NCI-H2107 treated with DMSO at 0.1 percent for 48 hours (cell line): ENCODE measurements at regions not wholly inside any gene's neighbourhood (a gene's known extent, or its start where the extent isn't known, plus 50 kb on each side); places are given as distances from the start of the nearest gene placed in this dataset.

Experiments
- DNase-seq: peaks from one replicate; lab custom pipeline; 2025; ENCODE audit not compliant: unreplicated experiment; lab: John Stamatoyannopoulos, UW

DNA sequence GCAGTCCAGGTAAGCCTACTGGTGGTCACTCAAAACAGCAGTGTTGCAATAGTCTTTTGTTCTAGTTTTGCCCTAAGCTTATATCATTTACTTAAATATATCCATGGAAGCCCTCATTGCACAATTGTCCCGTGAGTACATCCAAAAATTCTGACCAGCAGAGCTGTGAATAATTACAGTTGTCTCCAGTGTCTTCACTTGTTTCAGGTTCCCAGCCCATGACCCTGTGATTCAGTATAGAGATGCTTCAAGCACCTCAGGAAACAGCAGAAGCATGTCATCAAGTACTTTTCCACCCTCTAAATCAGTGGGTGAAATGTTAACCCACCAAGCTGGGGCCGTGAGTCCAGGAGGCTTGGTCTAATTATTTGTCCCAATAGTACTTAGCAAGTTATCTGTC is 214.9 kb upstream of the RPS6KA3 start:
- no peak for DNase-seq

- no peak for DNase-seq
These were observed 213.2 kb upstream of the RPS6KA3 start for GRCh38 chrX:20479896-20480295.

GRCh38 chrX:20479048-20479447 is 212.3 kb upstream of the RPS6KA3 start:
- DNase-seq = no peak

DNA sequence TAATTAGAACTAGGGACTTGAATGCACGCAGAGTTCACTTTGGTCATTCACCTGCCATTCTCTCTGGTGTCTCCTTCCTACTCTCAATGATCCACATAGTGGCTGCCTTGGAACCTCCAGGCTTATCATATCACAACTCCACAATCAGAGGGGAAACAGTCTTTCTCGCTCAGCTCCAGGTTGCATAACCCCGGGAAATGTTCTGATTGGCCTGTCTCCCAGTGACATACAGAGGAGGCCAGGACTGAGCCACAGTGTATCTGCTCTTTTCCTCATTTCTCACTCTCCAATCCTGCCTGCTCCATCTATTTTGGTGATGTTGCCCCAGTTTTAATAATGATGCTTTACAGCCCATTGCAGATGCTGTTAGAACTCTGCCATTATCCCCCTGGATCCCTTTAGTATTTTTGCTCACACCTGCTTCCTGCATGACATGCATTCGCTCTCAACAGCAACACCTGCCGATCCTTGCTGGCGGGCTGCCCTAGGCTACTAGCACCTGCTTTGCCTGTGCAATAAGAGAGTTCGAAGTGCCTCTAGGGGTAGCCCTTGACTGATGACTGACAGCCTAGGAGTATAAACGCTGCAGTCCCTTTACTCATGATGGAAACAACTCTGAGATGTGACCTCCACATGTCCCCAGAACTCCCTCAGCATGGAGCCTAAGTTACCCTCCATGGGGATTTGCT is 211.3 kb upstream of the RPS6KA3 start:
- DNase-seq = peak; percentile 99

- DNase-seq = no peak
These were observed 210.5 kb upstream of the RPS6KA3 start for GRCh38 chrX:20477219-20477618.

DNA sequence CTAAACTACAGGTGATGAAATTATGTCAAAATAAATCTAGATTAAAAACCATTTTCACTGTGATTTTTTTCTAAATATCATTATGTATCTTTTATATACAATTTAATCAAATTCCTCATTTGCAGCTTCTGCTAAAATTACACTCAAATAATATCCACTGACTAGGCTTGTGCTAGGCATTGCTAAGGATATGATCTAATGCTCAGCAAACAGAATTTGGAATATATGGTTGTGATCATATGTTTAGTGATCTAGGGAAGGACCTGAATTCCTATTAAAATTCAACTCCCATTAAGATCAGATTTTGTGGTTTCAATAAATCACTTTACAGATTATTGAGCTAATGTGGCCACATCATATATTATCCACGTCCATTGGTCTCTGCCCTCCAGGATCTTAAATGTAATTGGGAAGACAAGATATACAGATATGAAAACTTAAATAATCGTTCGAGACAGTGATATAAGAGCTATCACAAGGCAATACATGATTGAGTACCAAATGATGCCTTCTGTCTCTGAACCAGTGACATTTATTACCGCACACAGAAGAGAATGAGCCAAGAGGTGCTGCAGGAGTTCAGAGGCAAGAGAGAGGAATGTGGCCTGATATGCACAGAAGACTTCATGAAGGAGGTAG is 206.0 kb upstream of the RPS6KA3 start:
- no peak for DNase-seq

- no peak for DNase-seq
These were observed 205.4 kb upstream of the RPS6KA3 start for GRCh38 chrX:20472148-20472547.

GRCh38 chrX:20471483-20471882 is 204.8 kb upstream of the RPS6KA3 start:
- no peak for DNase-seq

GRCh38 chrX:20463296-20464075 is 196.8 kb upstream of the RPS6KA3 start:
- no peak for DNase-seq

DNA sequence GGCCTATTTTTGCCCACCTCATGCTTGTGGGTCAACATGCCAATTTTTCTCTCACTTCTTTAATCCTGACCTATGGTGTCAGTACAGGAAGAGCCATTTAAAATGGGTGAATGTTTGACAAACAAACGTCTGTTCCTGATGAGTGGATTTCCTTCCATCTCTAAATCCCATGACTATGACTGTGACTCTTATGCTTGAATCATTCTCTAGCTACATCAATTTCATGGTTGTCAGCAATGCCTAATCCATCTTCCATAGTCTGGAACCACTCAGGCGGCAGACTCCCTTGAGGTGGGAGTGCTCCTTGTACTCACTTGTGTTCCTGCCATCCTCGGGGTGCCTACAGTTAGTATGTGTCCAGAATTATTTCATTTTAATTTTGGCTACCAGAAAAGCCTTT is 194.9 kb upstream of the RPS6KA3 start:
- DNase-seq = no peak

DNA sequence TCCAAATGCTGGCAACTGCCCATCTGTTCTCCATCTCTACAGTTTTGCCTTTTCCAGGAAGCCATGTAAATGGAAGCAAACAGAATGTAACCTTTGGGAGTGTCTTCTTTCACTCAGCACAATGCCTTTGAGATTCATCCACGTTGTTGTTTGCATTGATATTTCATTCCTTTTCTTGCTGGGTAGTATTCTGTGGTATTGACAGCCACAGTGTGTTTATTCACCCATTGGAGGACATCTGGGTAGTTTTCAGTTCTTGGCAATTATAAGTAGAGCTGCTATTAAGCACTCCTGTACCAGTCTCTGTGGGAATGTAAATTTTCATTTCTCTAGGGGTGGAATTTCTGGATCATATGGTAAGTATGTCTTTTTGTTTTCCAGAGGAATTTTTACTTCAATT is 194.3 kb upstream of the RPS6KA3 start:
- DNase-seq = peak; percentile 5

DNA sequence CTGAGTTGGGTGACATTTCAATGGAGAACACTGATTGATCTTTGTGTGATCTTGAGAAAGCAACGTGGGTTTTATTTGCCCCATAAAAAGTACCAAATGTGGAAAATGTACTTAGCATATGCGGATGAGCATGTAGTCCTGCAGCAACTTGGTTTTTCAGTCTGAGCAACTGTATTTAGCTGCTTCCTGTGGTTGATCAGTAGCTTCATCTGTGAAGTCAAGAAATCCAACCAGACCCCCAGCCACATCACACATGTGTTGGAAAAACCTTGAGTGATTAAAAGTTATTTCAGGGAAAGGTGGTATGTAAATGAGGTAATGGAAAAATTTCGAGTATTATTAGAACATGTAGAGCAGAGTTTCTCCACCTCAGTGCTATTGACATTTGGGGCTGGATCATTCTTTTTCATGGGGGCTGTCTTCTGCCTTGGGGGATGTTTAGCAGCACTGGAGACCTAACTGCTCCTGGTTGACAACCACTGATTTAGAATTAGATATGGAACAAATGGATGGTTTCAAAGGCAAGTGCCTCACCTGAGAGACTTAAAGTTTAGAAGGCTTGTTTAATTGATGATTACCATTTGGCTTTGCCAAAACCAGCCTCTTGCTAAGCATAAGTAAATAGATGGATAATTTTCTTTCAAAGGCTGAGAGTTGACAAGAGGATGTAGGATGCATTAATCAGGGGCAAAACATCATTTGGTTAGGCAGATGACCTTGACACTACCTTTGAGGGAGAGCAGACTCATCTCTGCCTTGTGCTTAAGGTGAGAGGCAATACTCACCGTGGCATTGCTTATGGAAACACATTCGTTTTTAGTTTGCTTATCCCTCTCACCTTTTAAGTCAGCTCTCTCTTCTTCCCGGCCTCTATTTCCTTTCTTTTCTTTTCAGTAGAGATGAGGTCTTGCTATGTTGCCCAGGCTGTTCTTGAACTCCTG is 193.0 kb upstream of the RPS6KA3 start:
- no peak for DNase-seq

GRCh38 chrX:20456971-20457370 is 190.3 kb upstream of the RPS6KA3 start:
- no peak for DNase-seq

DNA sequence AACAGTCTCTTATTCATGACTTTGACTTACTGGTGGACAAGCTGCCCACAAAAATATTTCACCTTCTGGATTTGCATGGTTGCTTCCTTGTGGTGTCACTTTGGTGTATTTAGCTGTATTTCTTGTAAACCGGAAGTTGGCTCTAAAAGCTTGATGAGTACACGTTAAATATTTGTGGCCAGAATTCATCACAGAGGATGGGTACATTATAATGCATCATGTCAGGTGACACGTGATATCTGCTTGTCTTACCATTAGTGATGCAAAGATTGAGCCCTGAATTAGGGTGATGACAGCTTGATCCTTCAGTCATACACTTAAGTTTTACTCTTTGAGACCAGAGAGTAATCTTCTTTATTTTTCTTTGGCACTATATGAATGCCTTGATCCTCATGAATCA is 188.3 kb upstream of the RPS6KA3 start:
- DNase-seq = no peak

DNA sequence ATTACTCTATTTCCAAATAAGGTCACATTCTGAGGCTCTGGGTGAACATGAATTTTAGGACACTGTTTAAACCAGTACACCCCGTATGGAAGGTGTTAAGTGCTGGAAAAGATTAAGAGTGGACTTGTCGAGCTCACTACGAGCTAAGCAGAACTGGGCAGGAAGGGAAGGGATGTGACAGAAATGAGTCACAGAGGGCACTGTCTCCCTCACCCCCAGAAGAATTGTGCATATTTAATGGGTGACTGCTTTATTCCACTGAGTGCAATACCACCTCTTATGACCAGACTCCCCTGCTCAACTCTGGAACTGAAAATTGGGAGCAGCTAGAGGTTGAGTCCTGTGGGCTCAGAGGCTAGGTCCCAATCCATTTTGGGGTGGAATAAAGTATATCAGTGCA is 187.4 kb upstream of the RPS6KA3 start:
- DNase-seq = no peak

- no peak for DNase-seq
These were observed 185.8 kb upstream of the RPS6KA3 start for GRCh38 chrX:20452487-20452886.

GRCh38 chrX:20451929-20452328 is 185.2 kb upstream of the RPS6KA3 start:
- DNase-seq = no peak

GRCh38 chrX:20445109-20445508 is 178.4 kb upstream of the RPS6KA3 start:
- DNase-seq = no peak

GRCh38 chrX:20442597-20442996 is 175.9 kb upstream of the RPS6KA3 start:
- DNase-seq = peak; percentile 84

DNA sequence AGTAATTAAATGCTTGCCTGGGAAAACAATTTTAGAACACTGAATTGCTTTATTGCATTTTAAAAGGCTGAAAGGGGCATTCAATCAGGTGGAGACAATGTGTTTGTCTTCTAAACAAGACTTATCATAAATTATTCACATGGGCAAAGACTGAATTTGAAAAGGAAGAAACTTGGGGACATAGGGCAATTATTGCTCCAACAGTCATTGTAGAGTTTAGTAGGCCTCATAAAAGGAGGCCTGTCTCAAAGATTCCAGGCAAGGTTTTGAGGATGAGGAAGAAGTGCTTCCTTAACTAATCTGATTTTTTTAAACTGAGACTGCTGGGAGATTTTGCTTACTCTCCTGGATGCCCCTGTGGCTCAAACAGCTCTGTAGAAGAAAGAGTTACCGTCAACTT is 174.4 kb upstream of the RPS6KA3 start:
- DNase-seq = no peak

DNA sequence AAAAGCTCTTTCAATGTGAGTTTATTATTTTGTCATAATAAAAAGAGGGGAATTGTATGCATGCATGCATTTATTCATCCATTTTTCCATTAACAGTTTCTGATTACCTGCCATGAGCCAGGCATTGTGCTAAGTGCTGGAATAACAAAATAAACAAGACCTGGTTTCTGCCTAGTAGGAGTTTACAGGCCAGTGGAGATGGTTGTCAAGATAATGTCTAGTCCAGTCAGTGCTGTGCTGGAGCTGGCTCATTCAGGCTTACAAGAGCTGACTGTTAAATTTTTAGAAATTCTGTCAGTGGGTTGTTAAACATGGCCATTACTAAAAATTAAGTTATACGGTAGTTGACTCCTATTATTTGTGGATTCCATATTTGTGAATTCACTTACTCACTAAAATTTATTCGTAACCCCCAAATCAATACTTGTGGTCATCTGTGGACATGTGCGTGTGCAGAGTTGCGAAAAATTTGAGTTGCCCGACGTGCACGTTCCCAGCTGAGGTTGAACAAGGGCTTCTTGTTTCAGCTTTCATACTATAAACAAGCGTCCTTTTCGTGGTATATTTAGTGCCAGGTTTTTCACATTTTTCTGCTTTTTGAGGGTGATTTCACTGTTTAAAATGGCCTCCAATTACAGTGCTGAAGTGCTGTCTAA is 172.3 kb upstream of the RPS6KA3 start:
- DNase-seq = no peak
